HUES6 (cell line): ENCODE measurements at regions not wholly inside any gene's neighbourhood (a gene's known extent, or its start where the extent isn't known, plus 50 kb on each side); places are given as distances from the start of the nearest gene placed in this dataset.
"Not testable (repeated sequence)": the region's sequence is repeated elsewhere in the genome, so short reads cannot be mapped to it uniquely, and the experiment has no call there.

Source experiments
- H3K27ac ChIP-seq: 2 replicates; pipeline ENCODE4 v1.7.0; 2013; ENCODE audit warnings: low read depth, mild to moderate bottlenecking, low read length, inconsistent platforms
- H3K27me3 ChIP-seq: 2 replicates; pipeline ENCODE4 v1.6.1; 2013; ENCODE audit warnings: low read length; ENCODE audit not compliant: control insufficient read depth, insufficient read depth
- H3K36me3 ChIP-seq: 2 replicates; pipeline ENCODE4 v1.6.1; 2013; ENCODE audit warnings: low read length; ENCODE audit not compliant: control insufficient read depth, insufficient read depth
- H3K4me1 ChIP-seq: 2 replicates; pipeline ENCODE4 v1.6.1; 2013; ENCODE audit warnings: low read length; ENCODE audit not compliant: control insufficient read depth, insufficient read depth
- H3K4me3 ChIP-seq: 2 replicates; pipeline ENCODE4 v1.5.1; 2013; ENCODE audit warnings: low read depth, low read length
- H3K9ac ChIP-seq: one replicate; pipeline ENCODE4 v1.6.1; 2013; ENCODE audit warnings: mild to moderate bottlenecking, low read length
- H3K9me3 ChIP-seq: 2 replicates; pipeline ENCODE4 v1.6.1; 2013; ENCODE audit warnings: low read depth, low read length; ENCODE audit not compliant: control insufficient read depth, insufficient read depth

GRCh38 chr2:140128909-140129308 lies 1348.7 kb upstream of the NXPH2 start:
- H3K9me3 ChIP-seq, result no peaks in the 10 kb centered on the region
- no peaks in the 10 kb centered on the region for H3K4me1 ChIP-seq
- no peaks in the 10 kb centered on the region for H3K36me3 ChIP-seq
- no peak overlapping the region for H3K27ac ChIP-seq
- no peak overlapping the region for H3K4me3 ChIP-seq
- H3K9ac ChIP-seq, result no peak overlapping the region
- H3K27me3 ChIP-seq, result no peaks in the 10 kb centered on the region

- Histone ChIP-seq H3K9ac (no peak overlapping the region), H3K4me3 (no peak overlapping the region), H3K27ac (no peak overlapping the region), H3K4me1 (peaks cover 7% of the 10 kb centered on the region; the same call in 1 of the 2 replicates), H3K9me3 (no peaks in the 10 kb centered on the region), H3K27me3 (no peaks in the 10 kb centered on the region), H3K36me3 (no peaks in the 10 kb centered on the region)
These were observed 1341.8 kb upstream of the NXPH2 start for GRCh38 chr2:140122001-140122400.

DNA sequence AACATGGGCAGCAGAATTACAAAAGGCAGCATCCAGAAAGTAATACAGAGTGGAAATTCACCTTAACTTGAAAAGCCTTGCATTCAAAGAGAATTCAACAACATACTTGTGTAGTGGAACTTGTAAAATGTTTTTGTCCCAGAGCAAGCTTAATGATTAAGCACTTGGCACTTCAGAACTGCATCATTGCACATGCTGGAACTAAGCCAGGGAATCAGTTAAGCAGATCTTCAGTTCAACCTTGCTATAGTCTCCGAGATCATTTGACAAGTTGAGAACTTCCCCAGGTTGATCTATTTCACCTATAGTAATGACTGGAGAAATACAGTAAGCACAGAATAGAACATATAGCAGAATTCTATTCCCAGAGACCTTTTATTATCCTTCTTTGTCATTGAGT lies 1337.2 kb upstream of the NXPH2 start:
- H3K4me3 ChIP-seq, result no peak overlapping the region
- H3K4me1 ChIP-seq, result peaks cover 7% of the 10 kb centered on the region; the same call in 1 of the 2 replicates
- H3K27me3 ChIP-seq, result no peaks in the 10 kb centered on the region
- no peaks in the 10 kb centered on the region for H3K9me3 ChIP-seq
- H3K36me3 ChIP-seq, result no peaks in the 10 kb centered on the region
- no peak overlapping the region for H3K27ac ChIP-seq
- no peak overlapping the region for H3K9ac ChIP-seq

GRCh38 chr2:140108706-140109475 lies 1328.7 kb upstream of the NXPH2 start:
- Histone ChIP-seq H3K4me1 (no peaks in the 10 kb centered on the region), H3K27me3 (no peaks in the 10 kb centered on the region), H3K9me3 (no peaks in the 10 kb centered on the region), H3K4me3 (no peak overlapping the region), H3K9ac (no peak overlapping the region), H3K27ac (no peak overlapping the region), H3K36me3 (no peaks in the 10 kb centered on the region)

- no peak overlapping the region for H3K9ac ChIP-seq
- H3K27me3 ChIP-seq, result no peaks in the 10 kb centered on the region
- no peaks in the 10 kb centered on the region for H3K36me3 ChIP-seq
- no peak overlapping the region for H3K4me3 ChIP-seq
- H3K27ac ChIP-seq, result no peak overlapping the region
- H3K4me1 ChIP-seq, result no peaks in the 10 kb centered on the region
- no peaks in the 10 kb centered on the region for H3K9me3 ChIP-seq
These were observed 1311.7 kb upstream of the NXPH2 start for GRCh38 chr2:140091926-140092325.

- Histone ChIP-seq H3K4me1 (no peaks in the 10 kb centered on the region), H3K27ac (no peak overlapping the region), H3K4me3 (no peak overlapping the region), H3K36me3 (no peaks in the 10 kb centered on the region), H3K9ac (no peak overlapping the region), H3K9me3 (no peaks in the 10 kb centered on the region), H3K27me3 (no peaks in the 10 kb centered on the region)
These were observed 1306.8 kb upstream of the NXPH2 start for GRCh38 chr2:140086964-140087363.

- Histone ChIP-seq H3K4me3 (no peak overlapping the region), H3K27ac (no peak overlapping the region), H3K9me3 (no peaks in the 10 kb centered on the region), H3K4me1 (no peaks in the 10 kb centered on the region), H3K27me3 (no peaks in the 10 kb centered on the region), H3K9ac (no peak overlapping the region), H3K36me3 (no peaks in the 10 kb centered on the region)
These were observed 1305.5 kb upstream of the NXPH2 start for GRCh38 chr2:140085674-140086073.

DNA sequence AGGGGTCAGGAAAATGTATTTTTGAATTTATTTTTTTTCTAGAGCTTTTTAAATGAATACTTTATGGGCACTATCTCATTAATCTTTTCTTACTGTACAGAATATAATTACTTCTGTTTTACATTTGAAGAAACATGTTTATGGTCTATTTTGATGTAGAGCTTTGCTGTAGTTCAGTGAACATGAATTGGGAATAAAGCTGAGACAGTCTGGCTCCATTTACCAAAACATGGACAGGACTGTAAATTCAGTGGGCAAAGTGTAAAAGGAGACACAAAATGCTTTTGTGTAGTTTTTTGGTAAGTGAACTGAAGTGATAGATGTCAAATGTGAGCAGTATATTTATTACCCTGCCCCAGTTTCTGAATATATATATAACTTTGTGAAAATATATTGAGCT lies 1298.8 kb upstream of the NXPH2 start:
- no peak overlapping the region for H3K4me3 ChIP-seq

GRCh38 chr2:140076164-140076563 lies 1296.0 kb upstream of the NXPH2 start:
- Histone ChIP-seq H3K27ac (no peak overlapping the region), H3K4me3 (no peak overlapping the region), H3K27me3 (no peaks in the 10 kb centered on the region), H3K36me3 (no peaks in the 10 kb centered on the region), H3K9ac (no peak overlapping the region), H3K9me3 (no peaks in the 10 kb centered on the region), H3K4me1 (no peaks in the 10 kb centered on the region)

More for the DNA sequence above, 1298.8 kb upstream of the NXPH2 start:
- no peaks in the 10 kb centered on the region for H3K36me3 ChIP-seq
- no peaks in the 10 kb centered on the region for H3K4me1 ChIP-seq
- H3K9ac ChIP-seq, result no peak overlapping the region
- H3K27ac ChIP-seq, result no peak overlapping the region
- H3K27me3 ChIP-seq, result no peaks in the 10 kb centered on the region
- H3K9me3 ChIP-seq, result no peaks in the 10 kb centered on the region

GRCh38 chr2:140073763-140074162 lies 1293.6 kb upstream of the NXPH2 start:
- not testable (repeated sequence) for H3K27ac ChIP-seq, H3K36me3 ChIP-seq, H3K27me3 ChIP-seq, H3K4me3 ChIP-seq, H3K9ac ChIP-seq, H3K9me3 ChIP-seq, H3K4me1 ChIP-seq

GRCh38 chr2:140067661-140068060 lies 1287.5 kb upstream of the NXPH2 start:
- Histone ChIP-seq H3K9ac (no peak overlapping the region), H3K27ac (no peak overlapping the region), H3K27me3 (no peaks in the 10 kb centered on the region), H3K9me3 (no peaks in the 10 kb centered on the region), H3K36me3 (no peaks in the 10 kb centered on the region), H3K4me1 (peaks cover 6% of the 10 kb centered on the region; the same call in 1 of the 2 replicates), H3K4me3 (no peak overlapping the region)
